ENCODE measurements at regions not wholly inside any gene's neighbourhood (a gene's known extent, or its start where the extent isn't known, plus 50 kb on each side); places are given as distances from the start of the nearest gene placed in this dataset.

DNA sequence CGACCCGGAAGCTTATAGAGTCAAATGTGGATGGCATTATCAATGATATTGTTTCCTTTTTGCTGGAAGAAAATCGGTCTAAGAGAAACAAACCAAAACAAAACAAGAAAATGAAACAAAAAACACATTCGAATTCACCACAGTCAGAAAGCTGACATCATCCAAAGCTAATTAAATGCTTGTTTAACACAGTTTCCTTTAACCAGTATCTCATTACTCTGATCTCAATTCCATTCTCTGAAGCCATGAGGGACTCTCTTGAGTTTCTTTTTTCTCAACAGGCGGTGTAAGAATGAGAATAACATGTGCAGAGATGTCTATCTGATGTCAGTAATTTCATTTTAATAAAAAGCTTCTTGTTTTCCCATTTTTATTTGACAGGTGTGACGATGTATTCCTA, 1448.3 kb upstream of the DDX18 start:
- DNase-seq (ENCODE audit: low read depth, low spot score) (no peak), FAIRE-seq (no peak)
- H3K4me1 ChIP-seq (ENCODE audit: control insufficient read depth, extremely low read depth, insufficient read depth, low read length) = no peaks in the 10 kb centered on the region
- TF ChIP-seq, protein P1, sequence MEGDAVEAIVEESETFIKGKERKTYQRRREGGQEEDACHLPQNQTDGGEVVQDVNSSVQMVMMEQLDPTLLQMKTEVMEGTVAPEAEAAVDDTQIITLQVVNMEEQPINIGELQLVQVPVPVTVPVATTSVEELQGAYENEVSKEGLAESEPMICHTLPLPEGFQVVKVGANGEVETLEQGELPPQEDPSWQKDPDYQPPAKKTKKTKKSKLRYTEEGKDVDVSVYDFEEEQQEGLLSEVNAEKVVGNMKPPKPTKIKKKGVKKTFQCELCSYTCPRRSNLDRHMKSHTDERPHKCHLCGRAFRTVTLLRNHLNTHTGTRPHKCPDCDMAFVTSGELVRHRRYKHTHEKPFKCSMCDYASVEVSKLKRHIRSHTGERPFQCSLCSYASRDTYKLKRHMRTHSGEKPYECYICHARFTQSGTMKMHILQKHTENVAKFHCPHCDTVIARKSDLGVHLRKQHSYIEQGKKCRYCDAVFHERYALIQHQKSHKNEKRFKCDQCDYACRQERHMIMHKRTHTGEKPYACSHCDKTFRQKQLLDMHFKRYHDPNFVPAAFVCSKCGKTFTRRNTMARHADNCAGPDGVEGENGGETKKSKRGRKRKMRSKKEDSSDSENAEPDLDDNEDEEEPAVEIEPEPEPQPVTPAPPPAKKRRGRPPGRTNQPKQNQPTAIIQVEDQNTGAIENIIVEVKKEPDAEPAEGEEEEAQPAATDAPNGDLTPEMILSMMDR (optimal IDR thresholded peaks at IDR 0.05 in 1 of 3, IDR thresholded peaks at IDR 0.05 in 1 of 3, conservative IDR thresholded peaks at IDR 0.05 in 1 of 3; ENCODE audit: extremely low read depth in 1 of 3, insufficient read depth in 2 of 3, low read length in 3 of 3) = no peak
- no peak for TF ChIP-seq EZH2 (IDR thresholded peaks at IDR 0.05; ENCODE audit: low read length)
- no peak overlapping the region for H3K9ac ChIP-seq (ENCODE audit: control insufficient read depth, extremely low read depth, insufficient read depth, low read length)
- H3K4me3 ChIP-seq (ENCODE audit: control insufficient read depth in 2 of 3, extremely low read depth in 1 of 3, insufficient read depth in 2 of 3, low read depth in 1 of 3, low read length in 3 of 3) = no peak overlapping the region
- no peaks in the 10 kb centered on the region for H3K9me3 ChIP-seq (ENCODE audit: control insufficient read depth, low read depth, low read length)
- H3K27ac ChIP-seq (ENCODE audit: control insufficient read depth, insufficient read depth, low read length) = no peak overlapping the region
- no peaks in the 10 kb centered on the region for H4K20me1 ChIP-seq (ENCODE audit: control insufficient read depth, extremely low read depth, insufficient read depth, low read length)
- no peak overlapping the region for H2AFZ ChIP-seq (ENCODE audit: control insufficient read depth, low read length)
- no peaks in the 10 kb centered on the region for H3K27me3 ChIP-seq (ENCODE audit: control insufficient read depth, extremely low read depth, insufficient read depth, low read length)
- dilution Hi-C loops (cut with MboI; ENCODE audit: extremely low pct_ligation_motif_present, low sequenced_read_pairs) = no loop called here
- H3K4me2 ChIP-seq (ENCODE audit: control insufficient read depth, extremely low read depth, insufficient read depth, low read depth, low read length) = no peak overlapping the region
- no peaks in the 10 kb centered on the region for H3K9me1 ChIP-seq (ENCODE audit: control insufficient read depth, extremely low read depth, insufficient read depth, low read length)
- no peaks in the 10 kb centered on the region for H3K36me3 ChIP-seq (ENCODE audit: control insufficient read depth in 2 of 2, extremely low read depth in 1 of 2, insufficient read depth in 2 of 2, low read length in 2 of 2)
- no peaks in the 10 kb centered on the region for H3K79me2 ChIP-seq (ENCODE audit: control insufficient read depth, insufficient read depth, low read length)

GRCh38 chr2:116378786-116379185, 1435.7 kb upstream of the DDX18 start:
- no peak overlapping the region for H2AFZ ChIP-seq (ENCODE audit: control insufficient read depth, low read length)
- H3K4me3 ChIP-seq (ENCODE audit: control insufficient read depth in 2 of 3, extremely low read depth in 1 of 3, insufficient read depth in 2 of 3, low read depth in 1 of 3, low read length in 3 of 3) = no peak overlapping the region
- TF ChIP-seq EZH2 (IDR thresholded peaks at IDR 0.05; ENCODE audit: low read length) = no peak
- TF ChIP-seq, protein P1 (optimal IDR thresholded peaks at IDR 0.05 in 1 of 3, IDR thresholded peaks at IDR 0.05 in 1 of 3, conservative IDR thresholded peaks at IDR 0.05 in 1 of 3; ENCODE audit: extremely low read depth in 1 of 3, insufficient read depth in 2 of 3, low read length in 3 of 3) = no peak
- DNase-seq (ENCODE audit: low read depth, low spot score) (no peak), FAIRE-seq (no peak)
- no peaks in the 10 kb centered on the region for H3K79me2 ChIP-seq (ENCODE audit: control insufficient read depth, insufficient read depth, low read length)
- no peaks in the 10 kb centered on the region for H4K20me1 ChIP-seq (ENCODE audit: control insufficient read depth, extremely low read depth, insufficient read depth, low read length)
- dilution Hi-C loops (cut with MboI; ENCODE audit: extremely low pct_ligation_motif_present, low sequenced_read_pairs) = no loop called here
- no peak overlapping the region for H3K4me2 ChIP-seq (ENCODE audit: control insufficient read depth, extremely low read depth, insufficient read depth, low read depth, low read length)
- H3K9me3 ChIP-seq (ENCODE audit: control insufficient read depth, low read depth, low read length) = no peaks in the 10 kb centered on the region
- H3K27ac ChIP-seq (ENCODE audit: control insufficient read depth, insufficient read depth, low read length) = no peak overlapping the region
- no peak overlapping the region for H3K9ac ChIP-seq (ENCODE audit: control insufficient read depth, extremely low read depth, insufficient read depth, low read length)
- no peaks in the 10 kb centered on the region for H3K9me1 ChIP-seq (ENCODE audit: control insufficient read depth, extremely low read depth, insufficient read depth, low read length)
- H3K27me3 ChIP-seq (ENCODE audit: control insufficient read depth, extremely low read depth, insufficient read depth, low read length) = no peaks in the 10 kb centered on the region
- no peaks in the 10 kb centered on the region for H3K4me1 ChIP-seq (ENCODE audit: control insufficient read depth, extremely low read depth, insufficient read depth, low read length)
- H3K36me3 ChIP-seq (ENCODE audit: control insufficient read depth in 2 of 2, extremely low read depth in 1 of 2, insufficient read depth in 2 of 2, low read length in 2 of 2) = no peaks in the 10 kb centered on the region
